Activated CD8-positive, alpha-beta T cell treated with anti-CD3 and anti-CD28 coated beads, Interleukin-2, amount 10 ng/mL, durations not matched to agents 7 days and 5 days (primary cell): ENCODE measurements at regions not wholly inside any gene's neighbourhood (a gene's known extent, or its start where the extent isn't known, plus 50 kb on each side); places are given as distances from the start of the nearest gene placed in this dataset.

ENCODE experiments used
- ATAC-seq: fragments of 150-1000 bp; cut with Tn5 transposase; one replicate; pipeline ENCODE4 v1.10.0; 2021; ENCODE audit warnings: moderate library complexity
- CTCF ChIA-PET: fragments of 350-600 bp; sonication (Branson Sonifier 250); formaldehyde crosslinking; loops from one replicate; lab custom pipeline; 2021; ENCODE audit warnings: antibody characterized with exemption; lab: Charles Lee
- POLR2A ChIA-PET: fragments of 350-600 bp; sonication (Branson Sonifier 250); formaldehyde crosslinking; loops from one replicate; lab custom pipeline; 2021; ENCODE audit warnings: antibody characterized with exemption; lab: Charles Lee
- DNase-seq: peaks from one replicate; pipeline ENCODE4 v3.0.0-alpha.2; 2020
- H3K27ac Mint-ChIP-seq: one replicate; pipeline ENCODE4 v1.8.0; 2021; ENCODE audit warnings: mild to moderate bottlenecking, mixed read lengths
- H3K27me3 Mint-ChIP-seq: one replicate; pipeline ENCODE4 v1.8.0; 2021; ENCODE audit warnings: low read depth, mixed read lengths
- H3K36me3 Mint-ChIP-seq: one replicate; pipeline ENCODE4 v1.8.0; 2021; ENCODE audit warnings: low read depth, mixed read lengths
- H3K4me1 Mint-ChIP-seq: one replicate; pipeline ENCODE4 v1.8.0; 2021; ENCODE audit warnings: low read depth, mixed read lengths
- H3K4me3 Mint-ChIP-seq: one replicate; pipeline ENCODE4 v1.8.0; 2021; ENCODE audit warnings: mild to moderate bottlenecking, mixed read lengths
- H3K9me3 Mint-ChIP-seq: one replicate; pipeline ENCODE4 v1.8.0; 2022; ENCODE audit warnings: mixed read lengths; ENCODE audit not compliant: insufficient read depth

DNA sequence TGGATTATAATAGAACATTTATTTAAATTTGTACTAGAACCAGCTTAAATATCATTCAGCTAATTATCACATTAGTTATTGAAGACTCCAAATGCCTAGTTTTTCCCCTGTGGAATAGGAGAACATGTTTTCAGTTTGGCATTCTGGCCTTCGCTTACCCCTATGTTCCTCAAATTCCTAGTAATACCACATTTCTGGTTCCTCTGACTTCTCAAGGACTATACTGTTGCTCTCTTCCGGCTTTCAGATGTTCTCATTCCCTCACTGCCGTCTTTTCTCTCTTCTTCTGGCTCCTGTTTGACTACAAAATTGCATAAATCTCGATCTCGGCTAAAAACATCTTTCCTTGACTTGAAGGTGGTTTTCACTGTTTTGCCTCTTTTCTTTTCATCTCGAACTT lies 71.8 kb upstream of the KHDRBS2 start:
- H3K4me1 Mint-ChIP-seq, result no peaks in the 10 kb centered on the region
- H3K27me3 Mint-ChIP-seq, result no peaks in the 10 kb centered on the region
- H3K4me3 Mint-ChIP-seq, result no peak overlapping the region
- no peaks in the 10 kb centered on the region for H3K9me3 Mint-ChIP-seq
- ATAC-seq (no peak), DNase-seq (no peak)
- POLR2A ChIA-PET, result no interaction called here
- H3K36me3 Mint-ChIP-seq, result no peaks in the 10 kb centered on the region
- CTCF ChIA-PET, result no interaction called here
- H3K27ac Mint-ChIP-seq, result no peak overlapping the region

DNA sequence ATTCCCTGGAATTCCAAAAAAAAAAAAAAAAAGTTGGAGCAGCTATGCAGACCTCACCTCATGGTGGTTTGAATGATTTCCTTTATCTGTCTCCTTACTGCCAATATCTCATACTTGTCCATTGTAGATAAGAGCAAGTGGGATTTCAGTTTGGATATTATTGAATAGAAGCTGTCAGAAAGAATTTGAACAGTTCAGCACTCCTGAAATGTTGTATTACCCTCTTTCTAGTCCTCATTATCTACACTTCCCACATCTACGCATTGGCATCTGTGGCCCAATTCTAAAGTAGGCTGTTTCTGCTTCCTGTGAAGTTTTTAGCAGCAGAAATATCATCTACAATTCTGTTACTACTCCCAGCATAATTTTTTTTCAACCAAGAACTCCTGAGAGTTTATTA lies 68.2 kb upstream of the KHDRBS2 start:
- H3K9me3 Mint-ChIP-seq, result no peaks in the 10 kb centered on the region
- ChIA-PET CTCF (no interaction called here), POLR2A (no interaction called here)
- DNase-seq (no peak), ATAC-seq (no peak)
- H3K36me3 Mint-ChIP-seq, result no peaks in the 10 kb centered on the region
- no peak overlapping the region for H3K27ac Mint-ChIP-seq
- no peaks in the 10 kb centered on the region for H3K27me3 Mint-ChIP-seq
- H3K4me1 Mint-ChIP-seq, result no peaks in the 10 kb centered on the region
- H3K4me3 Mint-ChIP-seq, result no peak overlapping the region

DNA sequence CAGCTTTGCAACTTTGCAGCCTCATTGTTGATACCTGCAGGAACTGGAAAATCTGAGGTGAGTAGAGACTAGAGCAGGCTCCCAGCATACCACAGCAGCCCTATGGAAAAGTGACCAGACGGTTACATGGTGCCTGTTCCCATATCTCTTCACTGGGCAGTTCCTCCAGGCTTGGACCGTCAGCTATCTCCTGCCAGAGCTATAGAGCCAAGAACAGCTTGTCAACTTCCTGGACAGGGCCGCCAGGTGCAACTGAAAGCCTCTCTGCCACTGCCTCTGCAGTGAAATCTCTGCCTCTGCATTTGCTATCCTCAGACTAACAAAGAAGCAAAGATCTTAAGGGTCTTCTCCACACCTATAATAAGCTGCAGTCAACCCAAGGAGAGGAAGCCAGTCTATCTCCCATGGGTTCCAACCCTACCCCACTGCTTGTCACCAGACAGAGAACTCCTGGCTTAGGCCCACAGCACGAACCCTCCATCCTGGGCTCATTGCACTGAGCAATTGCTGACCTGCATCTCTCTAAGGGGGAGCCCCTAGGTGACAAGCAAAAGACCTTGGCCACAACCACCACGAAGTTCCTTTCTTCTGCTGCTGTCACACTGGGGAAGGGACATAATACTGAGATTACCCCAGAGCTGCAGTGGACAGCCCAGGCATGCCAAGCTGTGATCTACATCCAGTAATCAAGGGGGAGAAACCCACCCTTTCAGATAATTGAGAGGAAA lies 60.1 kb upstream of the KHDRBS2 start:
- POLR2A ChIA-PET, result no interaction called here
- Mint-ChIP-seq H3K27ac (no peak overlapping the region), H3K4me3 (no peak overlapping the region), H3K36me3 (no peaks in the 10 kb centered on the region), H3K27me3 (no peaks in the 10 kb centered on the region), H3K4me1 (no peaks in the 10 kb centered on the region), H3K9me3 (peaks cover 12% of the 10 kb centered on the region)
- CTCF ChIA-PET, result no interaction called here
- no peak for DNase-seq
- no peak for ATAC-seq

DNA sequence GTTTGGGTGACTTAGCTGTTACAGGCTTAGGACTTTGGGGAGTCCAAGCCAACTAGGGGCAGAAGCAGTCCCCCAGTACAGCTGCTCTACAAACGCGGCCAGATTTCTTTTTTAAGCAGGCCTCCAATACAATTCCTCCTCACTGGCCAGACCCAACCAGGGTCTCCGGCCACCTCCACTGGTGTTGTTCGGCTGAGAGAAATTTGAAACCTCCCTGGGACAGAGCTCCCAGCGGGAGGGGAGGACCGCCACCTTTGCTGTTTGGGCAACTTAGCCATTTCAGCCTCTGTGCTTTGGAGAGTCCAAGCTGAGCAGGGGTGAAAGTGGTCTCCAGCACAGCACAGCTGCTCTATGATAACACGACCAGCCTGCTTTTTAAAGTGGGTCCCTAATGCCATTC lies 59.4 kb upstream of the KHDRBS2 start:
- Mint-ChIP-seq H3K4me3 (no peak overlapping the region), H3K9me3 (peaks cover 13% of the 10 kb centered on the region), H3K36me3 (no peaks in the 10 kb centered on the region), H3K27ac (no peak overlapping the region), H3K27me3 (no peaks in the 10 kb centered on the region), H3K4me1 (no peaks in the 10 kb centered on the region)
- ChIA-PET CTCF (no interaction called here), POLR2A (no interaction called here)
- DNase-seq (no peak), ATAC-seq (no peak)

DNA sequence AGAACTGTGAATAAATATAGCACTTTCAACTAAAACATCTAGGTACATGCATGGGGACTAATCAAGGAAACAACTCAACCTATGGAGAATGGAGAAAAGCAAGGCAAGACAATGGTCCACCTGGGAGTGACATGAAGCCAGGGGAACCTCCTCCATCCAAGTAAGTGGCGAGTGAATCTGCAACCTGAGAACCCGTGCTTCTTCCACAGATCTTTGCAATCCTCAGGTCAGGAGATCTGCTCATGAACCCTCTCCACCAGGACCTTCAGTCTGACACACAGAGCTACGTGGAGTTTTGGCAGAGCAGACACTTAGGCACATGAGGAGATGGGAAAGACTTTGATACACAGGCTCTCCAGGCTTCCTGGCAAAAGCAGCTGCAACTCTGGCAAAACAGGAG lies 58.8 kb upstream of the KHDRBS2 start:
- H3K27ac Mint-ChIP-seq, result no peak overlapping the region
- POLR2A ChIA-PET, result no interaction called here
- H3K27me3 Mint-ChIP-seq, result no peaks in the 10 kb centered on the region
- CTCF ChIA-PET, result no interaction called here
- no peak overlapping the region for H3K4me3 Mint-ChIP-seq
- no peaks in the 10 kb centered on the region for H3K36me3 Mint-ChIP-seq
- ATAC-seq, result no peak
- DNase-seq, result no peak
- peaks cover 13% of the 10 kb centered on the region for H3K9me3 Mint-ChIP-seq
- H3K4me1 Mint-ChIP-seq, result no peaks in the 10 kb centered on the region

DNA sequence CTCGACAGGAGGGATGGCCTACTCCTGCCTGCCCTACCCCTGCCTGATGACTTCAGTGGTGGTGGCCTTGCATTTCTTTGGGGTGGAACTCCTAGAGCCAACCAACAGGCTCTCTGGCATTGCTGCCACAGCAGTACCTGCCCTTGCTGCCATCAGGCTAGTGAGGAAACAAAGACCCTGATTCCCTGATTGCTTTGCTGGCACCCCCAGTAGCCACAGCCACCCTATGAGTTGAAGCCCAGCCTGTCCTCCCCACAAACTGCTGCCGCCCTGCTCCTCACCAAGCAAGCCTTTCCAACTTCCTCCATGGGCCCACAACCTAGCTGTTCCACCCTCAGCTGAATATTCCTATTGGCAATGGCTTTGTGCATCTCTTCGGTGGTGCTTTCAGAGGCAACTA lies 52.5 kb upstream of the KHDRBS2 start:
- Mint-ChIP-seq H3K27me3 (no peaks in the 10 kb centered on the region), H3K4me3 (no peak overlapping the region), H3K36me3 (no peaks in the 10 kb centered on the region), H3K9me3 (peaks cover 36% of the 10 kb centered on the region), H3K27ac (no peak overlapping the region), H3K4me1 (no peaks in the 10 kb centered on the region)
- POLR2A ChIA-PET, result no interaction called here
- DNase-seq (no peak), ATAC-seq (no peak)
- CTCF ChIA-PET, result no interaction called here
